Sigmoid colon (tissue), 4 donors: ENCODE measurements at regions not wholly inside any gene's neighbourhood (a gene's known extent, or its start where the extent isn't known, plus 50 kb on each side); places are given as distances from the start of the nearest gene placed in this dataset.

Experiments used
- EP300 ChIP-seq, 4 donors: sonication (generic); formaldehyde crosslinking; IDR thresholded peaks; one replicate each; pipeline ENCODE4 v1.6.1; 2017; ENCODE audit warnings: antibody characterized with exemption in 4 of 4
- POLR2A ChIP-seq, 2 donors: fragments of 450-650 bp; IDR thresholded peaks; one replicate each; pipeline ENCODE4 v1.6.1; 2016; ENCODE audit warnings: antibody characterized with exemption in 2 of 2, mild to moderate bottlenecking in 2 of 2, moderate library complexity in 2 of 2
- TF ChIP-seq, protein P1 (sequence below), 4 experiments: fragments of 450-650 bp in 3 of 4; fragments of 200-600 bp in 1 of 4; IDR thresholded peaks; one replicate each; pipeline ENCODE4 v1.5.1; 2016 to 2019; ENCODE audit warnings: antibody characterized with exemption in 4 of 4, mild to moderate bottlenecking in 3 of 4, moderate library complexity in 2 of 4

DNA sequence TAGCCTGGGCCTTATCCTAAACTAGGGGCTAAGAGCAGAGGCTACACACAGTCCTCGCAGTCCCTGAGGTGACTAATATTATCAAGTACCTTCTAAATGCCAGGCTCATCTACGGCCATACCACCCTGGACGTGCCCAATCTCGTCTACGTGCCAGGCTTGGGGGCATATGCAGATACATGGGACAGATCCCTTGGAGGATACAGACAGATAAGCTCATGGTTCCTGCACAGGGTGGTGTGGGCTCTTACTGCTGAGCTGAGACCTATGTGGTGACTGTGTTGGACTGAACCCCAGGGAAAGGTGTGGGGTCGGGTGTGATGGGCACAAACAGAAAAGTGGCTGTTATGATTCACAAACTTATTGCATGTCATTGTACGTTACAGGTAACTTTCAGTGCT lies 268.4 kb upstream of the NEBL start:
- TF ChIP-seq, protein P1, sequence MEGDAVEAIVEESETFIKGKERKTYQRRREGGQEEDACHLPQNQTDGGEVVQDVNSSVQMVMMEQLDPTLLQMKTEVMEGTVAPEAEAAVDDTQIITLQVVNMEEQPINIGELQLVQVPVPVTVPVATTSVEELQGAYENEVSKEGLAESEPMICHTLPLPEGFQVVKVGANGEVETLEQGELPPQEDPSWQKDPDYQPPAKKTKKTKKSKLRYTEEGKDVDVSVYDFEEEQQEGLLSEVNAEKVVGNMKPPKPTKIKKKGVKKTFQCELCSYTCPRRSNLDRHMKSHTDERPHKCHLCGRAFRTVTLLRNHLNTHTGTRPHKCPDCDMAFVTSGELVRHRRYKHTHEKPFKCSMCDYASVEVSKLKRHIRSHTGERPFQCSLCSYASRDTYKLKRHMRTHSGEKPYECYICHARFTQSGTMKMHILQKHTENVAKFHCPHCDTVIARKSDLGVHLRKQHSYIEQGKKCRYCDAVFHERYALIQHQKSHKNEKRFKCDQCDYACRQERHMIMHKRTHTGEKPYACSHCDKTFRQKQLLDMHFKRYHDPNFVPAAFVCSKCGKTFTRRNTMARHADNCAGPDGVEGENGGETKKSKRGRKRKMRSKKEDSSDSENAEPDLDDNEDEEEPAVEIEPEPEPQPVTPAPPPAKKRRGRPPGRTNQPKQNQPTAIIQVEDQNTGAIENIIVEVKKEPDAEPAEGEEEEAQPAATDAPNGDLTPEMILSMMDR (IDR thresholded peaks at IDR 0.05): no peak
- no peak for TF ChIP-seq POLR2A (IDR thresholded peaks at IDR 0.05)
- TF ChIP-seq EP300 (IDR thresholded peaks at IDR 0.05): no peak
